HG03025 (cell line): ENCODE measurements at regions not wholly inside any gene's neighbourhood (a gene's known extent, or its start where the extent isn't known, plus 50 kb on each side); places are given as distances from the start of the nearest gene placed in this dataset.

Experiments used
- ATAC-seq: cut with Tn5 transposase; IDR thresholded peaks from one replicate; pipeline ENCODE4 v1.9.1; 2021; ENCODE audit warnings: mild to moderate bottlenecking, moderate library complexity; ENCODE audit not compliant: unreplicated experiment, low FRiP score

GRCh38 chr18:67381608-67382150, 134.8 kb downstream of the DSEL start:
- ATAC-seq = no peak

- no peak for ATAC-seq
These were observed 135.7 kb downstream of the DSEL start for GRCh38 chr18:67380867-67381266.

DNA sequence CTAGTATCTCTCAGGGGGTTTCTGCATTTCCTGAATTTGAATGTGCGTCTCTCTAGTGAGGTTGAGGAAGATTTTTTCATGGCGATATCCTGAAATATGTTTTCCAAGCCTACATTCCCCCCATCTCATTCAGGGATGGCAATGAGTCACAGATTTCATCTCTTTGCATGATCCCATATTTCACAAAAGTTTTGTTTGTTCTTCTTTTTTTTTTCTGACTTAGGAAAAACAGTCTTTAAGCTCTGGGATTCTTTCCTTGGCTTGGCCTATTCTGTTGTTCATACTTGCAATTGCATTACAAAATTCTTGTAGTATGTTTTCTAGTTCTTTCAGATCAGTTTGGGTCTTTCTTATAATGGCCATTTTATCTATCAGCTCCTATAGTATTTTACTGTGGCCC, 136.5 kb downstream of the DSEL start:
- ATAC-seq = no peak

GRCh38 chr18:67376372-67376771, 140.1 kb downstream of the DSEL start:
- no peak for ATAC-seq

GRCh38 chr18:67373636-67374035, 142.9 kb downstream of the DSEL start:
- ATAC-seq = no peak

DNA sequence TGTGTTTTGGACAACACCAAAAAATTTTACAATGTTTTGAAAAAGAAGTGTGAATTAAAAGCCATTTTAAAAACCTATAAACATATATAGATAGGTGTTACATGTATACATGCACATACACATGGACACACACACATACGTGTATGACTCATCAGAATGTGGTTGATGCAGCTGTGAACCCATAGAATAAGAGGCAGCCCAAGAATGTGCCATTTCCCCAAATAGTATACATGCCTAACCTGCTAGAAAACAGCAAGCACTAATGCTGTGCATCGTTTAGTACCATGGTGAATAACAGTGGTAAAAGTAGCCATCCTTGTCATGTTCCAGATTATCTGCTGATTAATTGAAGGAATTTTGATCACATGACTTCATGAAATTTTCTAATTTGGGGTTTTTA, 149.0 kb downstream of the DSEL start:
- ATAC-seq = no peak

DNA sequence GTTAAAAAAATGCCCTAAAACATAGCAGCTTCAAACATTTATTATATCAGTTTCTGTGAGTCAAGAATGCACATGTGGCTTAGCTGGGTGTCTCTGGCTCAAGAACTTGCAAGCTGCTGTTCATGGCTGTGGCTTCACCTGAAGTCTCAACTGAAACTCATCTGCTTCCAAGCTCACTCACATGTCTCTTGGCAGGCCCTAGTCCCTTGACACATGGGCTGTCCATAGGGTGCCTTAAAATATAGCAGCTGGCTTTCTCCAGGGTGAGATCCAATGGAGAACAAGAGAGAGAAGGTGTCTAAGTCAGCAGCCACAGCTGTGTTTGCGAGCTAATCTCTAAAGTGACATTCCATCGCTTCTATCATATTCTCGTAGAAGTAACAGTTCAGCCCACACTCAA, 152.8 kb downstream of the DSEL start:
- no peak for ATAC-seq

DNA sequence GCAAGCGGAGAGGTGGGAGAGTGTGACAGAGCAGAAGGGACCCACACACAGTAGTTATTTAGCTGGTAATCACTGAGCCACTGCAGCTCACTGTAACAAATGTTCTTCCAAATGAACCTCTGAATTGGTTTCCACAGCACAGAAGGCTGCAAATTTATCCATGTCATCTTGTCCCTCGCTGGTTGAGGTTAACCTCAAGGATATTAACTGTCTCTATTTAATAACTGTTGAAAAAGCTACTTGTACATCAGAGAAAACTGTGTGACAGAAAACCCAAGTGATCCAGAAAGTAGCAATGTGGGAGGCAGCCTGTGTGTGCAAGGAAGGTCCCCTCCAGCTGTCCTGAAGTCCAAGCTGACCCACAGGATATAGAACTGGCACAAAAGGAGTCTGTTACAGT, 153.6 kb downstream of the DSEL start:
- ATAC-seq = no peak

- peak; percentile 65 for ATAC-seq
These were observed 156.4 kb downstream of the DSEL start for GRCh38 chr18:67359873-67360838.

- ATAC-seq = no peak
These were observed 157.6 kb downstream of the DSEL start for GRCh38 chr18:67358947-67359346.

- ATAC-seq = no peak
These were observed 161.8 kb downstream of the DSEL start for GRCh38 chr18:67354692-67355091.

DNA sequence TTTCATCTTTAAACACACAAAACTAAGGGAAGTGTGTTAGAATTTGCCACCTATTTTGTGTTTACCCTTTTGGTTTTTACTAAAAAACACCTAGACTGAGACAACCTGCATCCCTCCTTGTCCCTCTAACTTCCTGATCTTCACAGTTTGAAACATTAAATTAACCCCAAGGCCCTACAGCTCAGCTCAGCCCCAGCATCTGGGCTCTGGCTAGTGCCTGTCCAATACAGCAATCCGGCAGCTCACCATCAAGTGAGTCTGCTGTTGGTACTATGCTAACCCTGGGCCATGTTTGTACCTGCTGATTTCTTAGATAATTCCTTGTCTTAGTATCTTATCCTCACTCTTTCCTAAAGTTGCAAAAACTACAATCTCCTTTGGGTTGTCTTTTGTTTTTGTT, 162.4 kb downstream of the DSEL start:
- ATAC-seq = no peak

GRCh38 chr18:67347438-67347837, 169.1 kb downstream of the DSEL start:
- ATAC-seq = no peak

GRCh38 chr18:67342159-67342558, 174.4 kb downstream of the DSEL start:
- no peak for ATAC-seq

GRCh38 chr18:67337696-67338095, 178.8 kb downstream of the DSEL start:
- no peak for ATAC-seq

GRCh38 chr18:67331857-67332256, 184.7 kb downstream of the DSEL start:
- ATAC-seq = no peak

DNA sequence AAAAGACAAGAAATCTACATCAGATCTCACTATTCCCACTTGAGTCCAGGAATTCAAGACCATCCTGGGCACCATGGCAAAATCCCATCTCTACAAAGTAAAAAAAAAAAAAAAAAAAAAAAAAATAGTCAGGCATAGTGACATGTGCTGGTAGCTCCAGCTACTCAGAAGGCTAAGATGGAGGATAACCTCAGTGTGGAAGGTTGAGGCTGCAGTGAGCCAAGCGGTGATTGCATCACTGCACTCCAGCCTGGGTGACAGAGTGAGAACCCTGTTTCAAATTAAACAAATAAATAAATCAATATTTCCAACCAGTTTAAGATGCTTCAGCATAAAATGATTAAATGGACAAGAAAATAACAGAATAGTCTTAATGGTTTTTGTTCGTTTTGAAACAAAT, 197.4 kb downstream of the DSEL start:
- ATAC-seq = no peak

GRCh38 chr18:67318651-67319050, 197.9 kb downstream of the DSEL start:
- no peak for ATAC-seq

GRCh38 chr18:67310826-67311225, 205.7 kb downstream of the DSEL start:
- no peak for ATAC-seq

GRCh38 chr18:67308819-67309218, 207.7 kb downstream of the DSEL start:
- no peak for ATAC-seq

- no peak for ATAC-seq
These were observed 211.1 kb downstream of the DSEL start for GRCh38 chr18:67305466-67305865.

DNA sequence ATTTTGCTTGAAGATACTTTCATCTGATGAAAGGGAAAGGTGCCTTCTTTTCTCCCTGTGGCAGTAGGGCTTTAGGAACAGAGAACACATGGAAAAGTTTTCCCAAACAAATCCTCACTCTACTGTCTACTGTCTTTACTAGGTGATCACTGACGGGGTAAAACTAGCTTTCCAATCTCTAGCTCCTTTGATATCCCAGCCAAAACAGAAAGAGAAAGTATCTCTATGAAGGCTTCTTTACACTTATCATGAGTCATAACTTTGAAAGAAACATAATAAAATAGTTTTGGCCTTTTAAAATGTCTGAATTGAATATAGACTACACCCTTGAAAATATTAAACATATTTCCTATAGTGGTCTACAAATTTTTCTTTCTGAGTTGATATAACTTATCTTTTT, 214.5 kb downstream of the DSEL start:
- no peak for ATAC-seq
